ENCODE measurements at regions not wholly inside any gene's neighbourhood (a gene's known extent, or its start where the extent isn't known, plus 50 kb on each side); places are given as distances from the start of the nearest gene placed in this dataset.

DNA sequence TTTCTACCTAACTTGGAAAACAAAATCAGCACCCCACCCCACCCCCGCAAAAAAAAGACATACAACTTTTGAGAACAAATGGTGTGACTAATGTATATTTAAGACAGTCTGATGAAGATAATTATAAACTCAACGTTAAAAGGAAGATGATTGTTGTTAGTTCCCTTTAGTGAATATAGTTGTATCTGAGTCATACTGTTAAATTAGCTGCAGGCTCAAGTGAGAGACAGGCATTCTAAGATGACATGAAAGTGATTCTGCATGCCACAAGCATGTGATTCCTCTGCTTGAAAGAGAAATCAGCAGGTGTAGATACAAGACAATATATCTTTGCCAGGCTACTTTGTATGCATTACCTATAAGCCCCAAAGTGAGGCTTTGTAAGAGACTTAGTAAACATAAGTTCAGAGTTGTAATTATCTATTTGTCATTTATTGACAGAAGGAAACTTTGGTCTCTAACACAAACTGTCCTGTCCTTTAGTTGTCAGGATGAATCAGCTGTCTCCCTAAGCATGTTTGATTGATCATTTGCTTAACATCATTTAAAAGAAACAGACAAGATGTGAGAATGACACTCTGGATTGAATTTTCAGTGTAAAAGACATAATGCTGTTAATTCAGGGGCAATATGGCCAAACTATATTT is 319.4 kb upstream of the HTR2A start:
- TF ChIP-seq, protein P1, sequence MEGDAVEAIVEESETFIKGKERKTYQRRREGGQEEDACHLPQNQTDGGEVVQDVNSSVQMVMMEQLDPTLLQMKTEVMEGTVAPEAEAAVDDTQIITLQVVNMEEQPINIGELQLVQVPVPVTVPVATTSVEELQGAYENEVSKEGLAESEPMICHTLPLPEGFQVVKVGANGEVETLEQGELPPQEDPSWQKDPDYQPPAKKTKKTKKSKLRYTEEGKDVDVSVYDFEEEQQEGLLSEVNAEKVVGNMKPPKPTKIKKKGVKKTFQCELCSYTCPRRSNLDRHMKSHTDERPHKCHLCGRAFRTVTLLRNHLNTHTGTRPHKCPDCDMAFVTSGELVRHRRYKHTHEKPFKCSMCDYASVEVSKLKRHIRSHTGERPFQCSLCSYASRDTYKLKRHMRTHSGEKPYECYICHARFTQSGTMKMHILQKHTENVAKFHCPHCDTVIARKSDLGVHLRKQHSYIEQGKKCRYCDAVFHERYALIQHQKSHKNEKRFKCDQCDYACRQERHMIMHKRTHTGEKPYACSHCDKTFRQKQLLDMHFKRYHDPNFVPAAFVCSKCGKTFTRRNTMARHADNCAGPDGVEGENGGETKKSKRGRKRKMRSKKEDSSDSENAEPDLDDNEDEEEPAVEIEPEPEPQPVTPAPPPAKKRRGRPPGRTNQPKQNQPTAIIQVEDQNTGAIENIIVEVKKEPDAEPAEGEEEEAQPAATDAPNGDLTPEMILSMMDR (IDR thresholded peaks at IDR 0.05): no peak
- TF ChIP-seq POLR2A (IDR thresholded peaks at IDR 0.05): no peak
